NOMO-1 treated with dmso at 0.1 percent for 144 hours (cell line): ENCODE measurements at regions not wholly inside any gene's neighbourhood (a gene's known extent, or its start where the extent isn't known, plus 50 kb on each side); places are given as distances from the start of the nearest gene placed in this dataset.
"Not testable (repeated sequence)": the region's sequence is repeated elsewhere in the genome, so short reads cannot be mapped to it uniquely, and the experiment has no call there.

Source experiments
- DNase-seq: peaks from one replicate; lab custom pipeline; 2025; ENCODE audit not compliant: unreplicated experiment; lab: John Stamatoyannopoulos, UW

GRCh38 chr12:131635491-131636122 lies 75.3 kb upstream of the SFSWAP start:
- no peak for DNase-seq

DNA sequence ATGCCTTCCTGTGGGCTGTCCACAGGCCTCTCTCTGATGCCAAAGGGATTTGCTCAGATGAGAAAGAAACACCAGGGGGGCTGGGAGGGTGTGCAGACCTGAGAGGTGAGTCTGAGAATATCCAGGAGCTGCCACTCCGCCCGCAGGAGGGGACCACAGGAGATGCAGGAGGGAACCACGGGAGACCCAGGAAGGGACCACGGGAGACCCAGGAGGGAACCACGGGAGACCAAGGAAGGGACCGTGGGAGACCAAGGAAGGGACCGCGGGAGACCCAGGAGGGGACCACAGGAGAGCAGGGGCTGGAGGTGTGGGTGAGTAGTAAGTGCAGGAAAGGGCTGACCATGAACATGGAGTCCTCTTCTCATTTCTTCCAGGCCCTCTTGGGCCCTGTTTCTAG lies 74.6 kb upstream of the SFSWAP start:
- DNase-seq, result no peak

DNA sequence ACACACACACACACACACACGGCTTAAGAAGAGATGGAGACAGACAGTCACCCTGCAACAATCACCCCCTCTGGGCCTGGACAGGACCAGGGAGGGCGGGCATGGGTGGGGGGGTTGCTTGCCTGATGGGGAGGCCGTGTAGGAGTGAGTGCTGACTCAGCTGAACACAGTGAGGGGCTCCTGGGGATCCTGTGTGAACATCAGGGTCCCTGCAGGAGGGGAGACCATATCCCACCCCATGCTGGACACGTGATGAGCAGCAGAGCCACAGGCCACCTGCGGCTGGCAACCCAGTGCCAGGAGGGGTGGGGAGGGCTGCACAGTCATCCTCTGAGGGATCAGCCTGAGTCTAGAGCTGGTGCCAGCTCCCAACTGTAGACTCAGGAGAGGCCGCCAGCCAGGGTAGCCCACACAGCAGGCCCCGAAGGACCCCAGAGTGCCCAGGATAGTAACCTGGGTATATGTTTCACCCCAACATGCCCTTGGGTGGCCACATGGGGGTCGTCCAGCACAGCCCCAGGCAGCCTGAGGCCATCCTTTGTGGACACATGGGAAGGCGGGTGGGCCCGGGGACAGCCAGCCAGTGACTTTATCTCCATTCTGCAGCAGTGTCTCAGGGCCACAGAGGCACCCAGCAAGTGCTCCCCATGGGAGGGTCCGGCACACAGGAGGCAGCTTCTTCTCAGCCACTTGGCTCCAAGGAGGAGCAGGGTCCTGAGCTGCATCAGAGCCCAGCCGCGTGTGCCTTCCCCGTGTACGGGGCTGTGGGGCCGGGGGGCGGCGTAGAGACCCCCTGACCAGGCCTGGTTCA lies 73.7 kb upstream of the SFSWAP start:
- no peak for DNase-seq

DNA sequence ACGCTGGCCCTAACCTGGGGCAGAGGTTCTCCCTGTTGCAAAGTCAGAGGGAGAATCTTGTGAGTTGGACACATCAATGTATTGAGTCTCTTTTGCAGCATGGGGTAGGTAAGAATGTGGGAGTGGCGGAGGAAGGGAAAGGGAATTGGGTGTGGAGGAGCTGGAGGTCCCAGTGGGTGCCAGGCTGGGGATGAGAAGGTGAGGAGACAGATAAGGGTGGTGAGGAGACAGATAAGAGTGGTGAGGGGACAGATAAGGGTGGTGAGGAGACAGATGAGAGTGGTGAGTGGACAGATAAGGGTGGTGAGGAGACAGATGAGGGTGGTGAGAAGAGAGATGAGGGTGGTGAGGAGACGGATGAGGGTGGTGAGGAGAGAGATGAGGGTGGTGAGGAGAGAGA lies 72.9 kb upstream of the SFSWAP start:
- DNase-seq, result no peak

DNA sequence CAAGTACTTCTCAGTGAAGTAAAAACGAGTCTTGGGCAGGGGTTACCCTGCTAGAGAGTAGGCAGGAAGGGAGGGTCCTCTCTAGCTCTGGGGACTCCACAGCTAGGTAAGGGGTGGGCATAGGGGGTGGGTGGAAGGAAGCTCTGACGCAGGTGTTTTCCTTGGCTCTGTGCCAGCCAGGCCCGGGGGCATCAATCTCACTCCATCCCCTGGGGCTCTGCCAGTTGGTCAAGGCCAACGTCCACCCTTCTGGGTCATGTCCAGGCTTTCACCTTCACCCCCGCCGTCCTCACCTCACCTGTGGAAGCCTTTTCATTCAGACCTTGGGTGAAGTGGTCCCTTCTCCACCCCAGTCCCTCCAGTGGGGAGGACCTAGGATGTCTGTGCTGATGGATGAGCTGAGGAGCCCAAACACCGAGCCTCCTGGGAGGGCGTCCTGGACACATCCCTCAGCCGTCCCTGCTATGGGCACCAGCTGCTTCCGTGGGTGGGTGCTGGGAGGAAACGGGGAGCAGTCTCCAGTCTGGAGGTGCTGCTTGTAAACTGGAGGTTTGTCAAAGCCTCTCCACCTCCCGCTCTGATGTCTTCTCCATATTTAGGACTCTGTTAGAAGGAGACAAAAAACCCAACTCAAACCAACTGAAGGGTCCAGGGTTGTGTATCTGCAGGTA lies 71.5 kb upstream of the SFSWAP start:
- DNase-seq, result no peak

DNA sequence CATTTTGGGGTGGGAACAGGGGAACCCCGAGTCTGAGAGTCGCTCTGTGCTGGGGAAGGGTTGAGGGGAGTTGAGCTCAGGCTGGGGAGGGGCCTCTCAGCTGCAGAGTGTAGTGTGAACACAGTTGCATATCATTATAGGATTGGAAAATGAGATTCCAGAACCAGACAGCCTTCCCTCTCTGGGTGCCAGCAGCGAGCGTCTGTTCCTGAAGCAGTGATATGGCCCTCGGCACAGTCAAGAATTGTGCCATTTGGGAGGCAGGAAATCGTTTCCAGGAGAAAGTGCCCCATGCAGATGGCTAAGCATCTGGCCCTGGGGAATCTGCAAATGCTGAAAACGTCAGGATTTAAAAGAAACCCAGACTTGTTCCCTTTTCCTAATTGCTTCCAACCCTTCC lies 70.4 kb upstream of the SFSWAP start:
- no peak for DNase-seq

GRCh38 chr12:131641315-131641714 lies 69.6 kb upstream of the SFSWAP start:
- DNase-seq, result no peak

- DNase-seq, result no peak
These were observed 68.8 kb upstream of the SFSWAP start for GRCh38 chr12:131642101-131642540.

- no peak for DNase-seq
These were observed 68.1 kb upstream of the SFSWAP start for GRCh38 chr12:131642771-131643170.

- DNase-seq, result no peak
These were observed 67.0 kb upstream of the SFSWAP start for GRCh38 chr12:131643631-131644452.

DNA sequence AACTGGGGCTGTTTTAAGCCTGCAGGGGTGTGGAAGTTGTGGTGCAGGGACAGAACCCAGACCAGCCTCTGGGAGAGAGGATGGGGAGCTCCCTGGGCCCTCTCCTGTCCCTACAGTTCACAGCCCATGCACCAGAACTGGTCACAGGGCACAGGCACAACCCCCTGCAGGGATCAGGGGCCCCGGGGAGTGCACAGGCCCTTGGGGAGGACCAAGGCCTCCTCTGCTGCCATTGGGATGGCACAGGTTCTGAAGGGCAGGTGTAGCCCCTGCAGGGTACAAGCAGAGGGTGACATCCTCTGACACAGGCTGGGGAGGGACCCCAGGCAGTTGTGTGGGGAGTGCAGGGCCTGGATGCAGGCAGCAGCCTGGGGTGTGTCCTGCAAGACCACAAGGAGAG lies 66.4 kb upstream of the SFSWAP start:
- no peak for DNase-seq

DNA sequence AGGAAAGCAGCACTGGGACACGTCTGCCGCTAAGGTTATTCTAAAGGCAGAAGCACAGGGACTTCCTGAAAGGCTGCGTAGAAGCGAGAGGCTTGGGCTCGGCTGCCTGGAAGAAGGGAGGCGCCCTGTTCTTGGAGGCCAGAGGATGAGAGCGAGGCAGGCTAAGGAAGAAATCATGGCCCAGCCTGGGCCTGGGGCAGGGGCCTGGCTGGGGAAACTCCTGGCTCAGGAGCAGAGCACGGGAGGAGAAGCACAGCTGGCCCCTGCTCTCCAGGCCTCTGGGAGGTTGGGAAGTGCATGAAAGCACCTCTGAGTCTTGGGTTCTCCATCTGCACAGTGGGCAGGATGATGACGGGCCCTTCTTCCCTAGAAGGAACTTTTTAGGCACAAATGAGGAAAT lies 66.0 kb upstream of the SFSWAP start:
- DNase-seq, result not testable (repeated sequence)

GRCh38 chr12:131645557-131645956 lies 65.3 kb upstream of the SFSWAP start:
- not testable (repeated sequence) for DNase-seq

DNA sequence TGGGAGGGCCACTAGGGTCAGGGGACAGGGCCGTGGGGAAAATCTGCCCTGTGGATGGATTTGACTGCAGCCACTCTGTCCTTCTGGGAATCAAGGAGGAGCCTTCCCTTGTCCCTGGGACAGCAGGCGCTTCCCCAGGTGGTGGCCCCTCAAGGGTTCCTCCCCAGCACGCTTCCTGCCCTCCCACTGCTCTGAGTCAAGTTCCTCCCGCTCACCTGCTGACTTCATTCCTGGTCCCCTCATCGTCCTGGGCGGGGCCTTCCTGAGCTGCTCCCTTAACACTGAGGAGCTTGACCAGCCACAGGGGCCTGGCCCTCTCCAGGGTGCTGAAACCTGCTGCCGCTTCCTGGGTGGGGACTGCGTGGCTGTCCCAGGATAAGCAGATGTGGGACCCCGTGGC lies 64.4 kb upstream of the SFSWAP start:
- DNase-seq, result not testable (repeated sequence)

GRCh38 chr12:131647667-131648066 lies 63.2 kb upstream of the SFSWAP start:
- DNase-seq, result no peak

GRCh38 chr12:131655469-131656174 lies 55.3 kb upstream of the SFSWAP start:
- DNase-seq, result not testable (repeated sequence)

GRCh38 chr12:131656796-131657195 lies 54.1 kb upstream of the SFSWAP start:
- DNase-seq, result not testable (repeated sequence)

- DNase-seq, result not testable (repeated sequence)
These were observed 52.3 kb upstream of the SFSWAP start for GRCh38 chr12:131658605-131659004.

- DNase-seq, result not testable (repeated sequence)
These were observed 51.4 kb upstream of the SFSWAP start for GRCh38 chr12:131659484-131659883.

GRCh38 chr12:131659976-131660375 lies 50.9 kb upstream of the SFSWAP start:
- not testable (repeated sequence) for DNase-seq
